ENCODE measurements at regions not wholly inside any gene's neighbourhood (a gene's known extent, or its start where the extent isn't known, plus 50 kb on each side); places are given as distances from the start of the nearest gene placed in this dataset.

- TF ChIP-seq POLR2AphosphoS5 (IDR thresholded peaks at IDR 0.05) = no peak
- no peak for TF ChIP-seq CTCF (IDR thresholded peaks at IDR 0.05)
- no peak for TF ChIP-seq POLR2A (IDR thresholded peaks at IDR 0.05)
- TF ChIP-seq EP300 (IDR thresholded peaks at IDR 0.05) = no peak
Observed at GRCh38 chr3:31105011-31105410, 210.6 kb upstream of the GADL1 start.

Measured in stomach (tissue), 4 donors.